HepG2 (cell line): ENCODE measurements at regions not wholly inside any gene's neighbourhood (a gene's known extent, or its start where the extent isn't known, plus 50 kb on each side); places are given as distances from the start of the nearest gene placed in this dataset.

Experiments
- ATAC-seq: fragments of 200-7000 bp; cut with Tn5 transposase; 3 replicates; pipeline ENCODE4 v1.9.1; 2020; ENCODE audit warnings: mild to moderate bottlenecking, moderate library complexity
- BruUV-seq: library from RNA; stranded (reverse); fragments of 400-500 nt; replicated peaks from 2 replicates; lab custom pipeline; 2021; lab: Mats Ljungman, UMichigan
- CTCF ChIA-PET: fragments of 300-600 bp; formaldehyde crosslinking; extraction: SDS; loops from one replicate; lab custom pipeline; 2021; ENCODE audit warnings: low total read pairs, inconsistent platforms, low intra/inter-chr PET ratio; lab: Yijun Ruan, JAX
- POLR2A ChIA-PET: fragments of 350-600 bp; sonication (Branson Sonifier 250); formaldehyde crosslinking; loops from one replicate; lab custom pipeline; 2020; ENCODE audit warnings: antibody characterized with exemption, inconsistent platforms; lab: Yijun Ruan, JAX
- DNase-seq: peaks from one replicate; pipeline ENCODE4 v3.0.0-alpha.2; 2015; ENCODE audit warnings: low spot score
- FAIRE-seq: peaks from 3 replicates; lab custom pipeline; 2011; peaks lifted over from hg19 to GRCh38; lab: Jason Lieb, UNC
- H2AFZ ChIP-seq: one replicate; pipeline ENCODE4 v1.6.1; 2011; ENCODE audit warnings: low read length, inconsistent platforms
- H3K27ac ChIP-seq: fragments of 300-600 bp; 3 replicates; pipeline ENCODE4 v1.8.0; 2011; ENCODE audit warnings: mixed run types, mild to moderate bottlenecking, mixed read lengths, low read length, inconsistent platforms; ENCODE audit not compliant: insufficient read depth; ENCODE audit errors: extremely low read length
- H3K27me3 ChIP-seq, 2 experiments: fragments of 200-600 bp in 1 of 2; 2 replicates in 1 of 2; 3 replicates in 1 of 2; pipeline versions ENCODE4 v1.6.0 to v1.8.0; 2011; ENCODE audit warnings: low read length in 2 of 2, mild to moderate bottlenecking in 2 of 2, moderate library complexity in 2 of 2, inconsistent platforms in 1 of 2; ENCODE audit not compliant: insufficient read depth in 2 of 2, control insufficient read depth in 1 of 2
- H3K36me3 ChIP-seq, 2 experiments: fragments of 200-600 bp in 1 of 2; replicated peaks in 1 of 2; 2 replicates in 1 of 2; 3 replicates in 1 of 2; pipeline versions ENCODE4 v1.5.1 to v1.8.0; 2011; ENCODE audit warnings: low read length in 2 of 2, inconsistent platforms in 1 of 2; ENCODE audit not compliant: insufficient read depth in 2 of 2, control insufficient read depth in 1 of 2
- H3K4me1 ChIP-seq: 2 replicates; pipeline ENCODE4 v1.5.1; 2012; ENCODE audit warnings: low read length, inconsistent platforms; ENCODE audit not compliant: insufficient read depth
- H3K4me2 ChIP-seq: 2 replicates; pipeline ENCODE4 v1.6.0; 2011; ENCODE audit warnings: low read depth, low read length, inconsistent platforms
- H3K4me3 ChIP-seq, 3 experiments: fragments of 200-600 bp in 1 of 3; sonication (generic), shearing (Covaris generic) in 1 of 3; replicated peaks in 1 of 3; 2 replicates each; pipeline ENCODE4 v1.5.1; 2011 to 2016; ENCODE audit warnings: low read length in 3 of 3, inconsistent platforms in 2 of 3, low read depth in 2 of 3, mild to moderate bottlenecking in 2 of 3, control low read depth in 1 of 3, mixed read lengths in 1 of 3; ENCODE audit not compliant: insufficient read depth in 1 of 3
- H3K79me2 ChIP-seq: one replicate; pipeline ENCODE4 v1.6.1; 2011; ENCODE audit warnings: low read length, inconsistent platforms; ENCODE audit not compliant: insufficient read depth
- H3K9ac ChIP-seq: 2 replicates; pipeline ENCODE4 v1.6.0; 2011; ENCODE audit warnings: mild to moderate bottlenecking, low read depth, low read length, inconsistent platforms; ENCODE audit not compliant: insufficient read depth
- H3K9me3 ChIP-seq: 2 replicates; pipeline ENCODE4 v1.5.1; 2012; ENCODE audit warnings: mild to moderate bottlenecking, low read length
- H4K20me1 ChIP-seq: 2 replicates; pipeline ENCODE4 v1.6.0; 2011; ENCODE audit warnings: inconsistent platforms, mild to moderate bottlenecking, low read length, moderate library complexity; ENCODE audit not compliant: insufficient read depth
- CBX1 ChIP-seq: IDR thresholded peaks from one replicate; pipeline ENCODE4 v1.6.1; 2016; ENCODE audit warnings: antibody characterized with exemption, low read depth
- CBX5 ChIP-seq: sonication (generic); formaldehyde crosslinking; IDR thresholded peaks from 2 replicates; pipeline ENCODE4 v1.4.0; 2020; ENCODE audit warnings: missing genetic modification reagents, borderline replicate concordance
- EEA1 ChIP-seq: sonication (generic); formaldehyde crosslinking; IDR thresholded peaks from 2 replicates; pipeline ENCODE4 v1.5.1; 2020; ENCODE audit warnings: mild to moderate bottlenecking, missing genetic modification reagents, borderline replicate concordance
- EHMT2 ChIP-seq: fragments of 200-600 bp; sonication (generic); IDR thresholded peaks from 2 replicates; pipeline ENCODE4 v1.7.0; 2017; ENCODE audit warnings: antibody characterized with exemption, low read depth, low read length, borderline replicate concordance
- FOXK2 ChIP-seq: fragments of 450-650 bp; IDR thresholded peaks from 2 replicates; pipeline ENCODE4 v1.6.1; 2016
- GTF3A ChIP-seq: sonication (generic); formaldehyde crosslinking; conservative IDR thresholded peaks from 2 replicates; pipeline ENCODE4 v1.4.0; 2020; ENCODE audit warnings: mild to moderate bottlenecking, missing genetic modification reagents
- HDAC2 ChIP-seq: sonication (generic); formaldehyde crosslinking; IDR thresholded peaks from 2 replicates; pipeline ENCODE4 v1.4.0; 2020; ENCODE audit warnings: missing genetic modification reagents
- HMG20B ChIP-seq: conservative IDR thresholded peaks from 2 replicates; pipeline ENCODE4 v1.6.1; 2016; ENCODE audit warnings: missing genetic modification reagents, missing compliant biosample characterization
- JUND ChIP-seq: sonication (generic); formaldehyde crosslinking; IDR thresholded peaks from 2 replicates; pipeline ENCODE4 v1.8.0; 2022; ENCODE audit warnings: mild to moderate bottlenecking, missing genetic modification reagents
- KDM2A ChIP-seq: sonication (generic); formaldehyde crosslinking; IDR thresholded peaks from 2 replicates; pipeline ENCODE4 v1.4.0; 2020; ENCODE audit warnings: low read depth, missing genetic modification reagents, borderline replicate concordance
- MEIS1 ChIP-seq: sonication (generic); formaldehyde crosslinking; IDR thresholded peaks from 2 replicates; pipeline ENCODE4 v1.9.0; 2021; ENCODE audit warnings: mild to moderate bottlenecking, missing genetic modification reagents, moderate library complexity, borderline replicate concordance
- MTA1 ChIP-seq: sonication (generic); formaldehyde crosslinking; IDR thresholded peaks from 2 replicates; pipeline ENCODE4 v1.4.0; 2020; ENCODE audit warnings: missing genetic modification reagents, mild to moderate bottlenecking, borderline replicate concordance
- NR2F6 ChIP-seq, 2 experiments: IDR thresholded peaks; 2 replicates each; pipeline ENCODE4 v1.6.1; 2016; ENCODE audit warnings: antibody characterized with exemption in 1 of 2, mild to moderate bottlenecking in 1 of 2
- POLR2G ChIP-seq: fragments of 200-400 bp; formaldehyde crosslinking; IDR thresholded peaks from 2 replicates; pipeline ENCODE4 v1.6.1; 2018; ENCODE audit warnings: mild to moderate bottlenecking, low read depth, low read length, moderate library complexity
- RARG ChIP-seq: sonication (generic); formaldehyde crosslinking; IDR thresholded peaks from 2 replicates; pipeline ENCODE4 v1.4.0; 2020; ENCODE audit warnings: low read depth, mild to moderate bottlenecking, missing genetic modification reagents
- RCOR2 ChIP-seq: IDR thresholded peaks from 2 replicates; pipeline ENCODE4 v1.6.1; 2016; ENCODE audit warnings: missing biosample characterization, missing genetic modification reagents
- SPEN ChIP-seq: sonication (generic); formaldehyde crosslinking; IDR thresholded peaks from 2 replicates; pipeline ENCODE4 v1.5.1; 2020; ENCODE audit warnings: low read depth, mild to moderate bottlenecking, missing genetic modification reagents
- STAG1 ChIP-seq: sonication (generic); formaldehyde crosslinking; IDR thresholded peaks from 2 replicates; pipeline ENCODE4 v1.4.0; 2020; ENCODE audit warnings: missing genetic modification reagents
- TBX2 ChIP-seq: sonication (generic); formaldehyde crosslinking; IDR thresholded peaks from 2 replicates; pipeline ENCODE4 v1.5.0; 2020; ENCODE audit warnings: missing genetic modification reagents, mild to moderate bottlenecking, borderline replicate concordance
- YEATS4 ChIP-seq: sonication (generic); formaldehyde crosslinking; IDR thresholded peaks from 2 replicates; pipeline ENCODE4 v1.4.0; 2020; ENCODE audit warnings: missing genetic modification reagents, borderline replicate concordance
- ZNF274 ChIP-seq: sonication (generic); formaldehyde crosslinking; IDR thresholded peaks from 2 replicates; pipeline ENCODE4 v1.5.1; 2020; ENCODE audit warnings: mild to moderate bottlenecking, missing genetic modification reagents
- ZNF331 ChIP-seq: sonication (generic); formaldehyde crosslinking; IDR thresholded peaks from 2 replicates; pipeline ENCODE4 v1.4.0; 2020; ENCODE audit warnings: missing genetic modification reagents
- ZNF605 ChIP-seq: sonication (generic); formaldehyde crosslinking; IDR thresholded peaks from 2 replicates; pipeline ENCODE4 v1.8.0; 2022; ENCODE audit warnings: mild to moderate bottlenecking, missing genetic modification reagents
- WGBS: methylation state at CpG from one replicate; pipeline ENCODE4 v1.1.6; 2017; ENCODE audit warnings: low lambda C conversion rate; 5-methylcytosine and 5-hydroxymethylcytosine counted together
- in situ Hi-C: cut with HindIII; loops from 2 replicates; pipeline ENCODE4 v1.10.0; 2017; ENCODE audit warnings: low pct_unique_long_range_greater_than_20kb; ENCODE audit not compliant: extremely low pct_ligation_motif_present
- intact Hi-C: fragments of 100-400 bp; cut with micrococcal nuclease; formaldehyde crosslinking; loops from one replicate; pipeline ENCODE4 v1.10.0; 2022; ENCODE audit not compliant: unreplicated experiment

GRCh38 chr20:56788041-56788670, 159.1 kb downstream of the TFAP2C start:
- POLR2A ChIA-PET: no interaction called here
- in situ Hi-C loops: no loop called here
- peak; percentile 91 for TF ChIP-seq RCOR2 (CRISPR knock-in tag)
- TF ChIP-seq POLR2G: no peak
- no peak for TF ChIP-seq RARG (CRISPR knock-in tag)
- TF ChIP-seq TBX2 (CRISPR knock-in tag): 0 out of 2 replicates have a peak, but pooled peaks have one; percentile 23
- 0 out of 2 replicates have a peak, but pooled peaks have one; percentile 16 for TF ChIP-seq FOXK2
- no peak for TF ChIP-seq ZNF274 (CRISPR knock-in tag)
- TF ChIP-seq STAG1 (CRISPR knock-in tag): no peak
- TF ChIP-seq CBX1: no peak
- peak; percentile 76; the same call in 1 of the 2 replicates for TF ChIP-seq JUND (CRISPR knock-in tag)
- TF ChIP-seq HDAC2: peak; percentile 54; the same call in 1 of the 2 replicates
- no peak for TF ChIP-seq ZNF605
- TF ChIP-seq MTA1 (CRISPR knock-in tag): no peak
- TF ChIP-seq SPEN (CRISPR knock-in tag): no peak
- TF ChIP-seq KDM2A (CRISPR knock-in tag): peak; percentile 18; the same call in 1 of the 2 replicates
- peak; percentile 81; the same call in 1 of the 2 replicates for TF ChIP-seq EHMT2
- peak; percentile 52 for TF ChIP-seq NR2F6 (IDR thresholded peaks at IDR 0.05)
- peak; percentile 71; the same call in 1 of the 2 replicates for TF ChIP-seq NR2F6 (CRISPR knock-in tag; IDR thresholded peaks at IDR 0.05)
- TF ChIP-seq HMG20B: 0 out of 2 replicates have a peak, but pooled peaks have one; percentile 40
- TF ChIP-seq GTF3A (CRISPR knock-in tag): no peak
- no peak for TF ChIP-seq MEIS1 (CRISPR knock-in tag)
- TF ChIP-seq CBX5 (CRISPR knock-in tag): peak; percentile 85; the same call in 1 of the 2 replicates
- no peak for TF ChIP-seq YEATS4
- peak; percentile 49; the same call in 1 of the 2 replicates for TF ChIP-seq ZNF331 (CRISPR knock-in tag)
- TF ChIP-seq EEA1 (CRISPR knock-in tag): no peak

More at GRCh38 chr20:56788041-56788670, 159.1 kb downstream of the TFAP2C start:
- Histone ChIP-seq H3K4me2 (no peak overlapping the region), H3K27me3 (peaks cover 2 to 21% of the 10 kb centered on the region in 2 experiments; a peak in 4 of 5 replicates), H3K9me3 (no peaks in the 10 kb centered on the region), H3K4me3 (no peak overlapping the region), H2AFZ (no peak overlapping the region), H3K4me1 (peaks cover 12% of the 10 kb centered on the region), H3K27ac (no peak overlapping the region), H4K20me1 (no peaks in the 10 kb centered on the region), H3K9ac (no peak overlapping the region), H3K36me3 (no peaks in the 10 kb centered on the region), H3K79me2 (no peaks in the 10 kb centered on the region)
- 16% methylated on average over 7 of the region's 7 CpGs for WGBS
- FAIRE-seq (peak; percentile 4), ATAC-seq (peak; percentile 96), DNase-seq (peak; percentile 94)
- BruUV-seq: no TSS peak
- CTCF ChIA-PET: no interaction called here
- intact Hi-C loops: no loop called here
